GM19328 (cell line): ENCODE measurements at regions not wholly inside any gene's neighbourhood (a gene's known extent, or its start where the extent isn't known, plus 50 kb on each side); places are given as distances from the start of the nearest gene placed in this dataset.

Source experiments
- ATAC-seq: cut with Tn5 transposase; IDR thresholded peaks from one replicate; pipeline ENCODE4 v1.9.1; 2021; ENCODE audit warnings: mild to moderate bottlenecking, moderate library complexity; ENCODE audit not compliant: unreplicated experiment

- no peak for ATAC-seq
Measured at GRCh38 chr9:88810826-88811225, 180.4 kb upstream of the S1PR3 start.

GRCh38 chr9:88811511-88811910 is 179.8 kb upstream of the S1PR3 start:
- ATAC-seq, result no peak

GRCh38 chr9:88812938-88813637 is 178.2 kb upstream of the S1PR3 start:
- ATAC-seq, result no peak

GRCh38 chr9:88813638-88814209 is 177.5 kb upstream of the S1PR3 start:
- ATAC-seq, result no peak

- ATAC-seq, result no peak
Measured at GRCh38 chr9:88814577-88814976, 176.7 kb upstream of the S1PR3 start.

GRCh38 chr9:88816141-88816540 is 175.1 kb upstream of the S1PR3 start:
- ATAC-seq, result no peak

GRCh38 chr9:88816591-88816990 is 174.7 kb upstream of the S1PR3 start:
- ATAC-seq, result no peak

- ATAC-seq, result no peak
Measured at GRCh38 chr9:88817628-88818027, 173.6 kb upstream of the S1PR3 start.

GRCh38 chr9:88818495-88819201 is 172.6 kb upstream of the S1PR3 start:
- no peak for ATAC-seq

- ATAC-seq, result no peak
Measured at GRCh38 chr9:88819476-88819875, 171.8 kb upstream of the S1PR3 start.

GRCh38 chr9:88820055-88820454 is 171.2 kb upstream of the S1PR3 start:
- no peak for ATAC-seq

GRCh38 chr9:88821033-88821745 is 170.1 kb upstream of the S1PR3 start:
- no peak for ATAC-seq

- ATAC-seq, result no peak
Measured at GRCh38 chr9:88821746-88822106, 169.5 kb upstream of the S1PR3 start.

GRCh38 chr9:88824711-88825110 is 166.6 kb upstream of the S1PR3 start:
- no peak for ATAC-seq

GRCh38 chr9:88826181-88826580 is 165.1 kb upstream of the S1PR3 start:
- no peak for ATAC-seq

GRCh38 chr9:88826771-88827181 is 164.5 kb upstream of the S1PR3 start:
- ATAC-seq, result no peak

GRCh38 chr9:88828018-88828417 is 163.2 kb upstream of the S1PR3 start:
- ATAC-seq, result no peak

GRCh38 chr9:88828492-88828974 is 162.7 kb upstream of the S1PR3 start:
- no peak for ATAC-seq

- no peak for ATAC-seq
Measured at GRCh38 chr9:88829276-88829675, 162.0 kb upstream of the S1PR3 start.

- no peak for ATAC-seq
Measured at GRCh38 chr9:88831713-88832407, 159.4 kb upstream of the S1PR3 start.

- no peak for ATAC-seq
Measured at GRCh38 chr9:88833946-88834345, 157.3 kb upstream of the S1PR3 start.
